ENCODE measurements at regions not wholly inside any gene's neighbourhood (a gene's known extent, or its start where the extent isn't known, plus 50 kb on each side); places are given as distances from the start of the nearest gene placed in this dataset.
"Not testable (repeated sequence)": the region's sequence is repeated elsewhere in the genome, so short reads cannot be mapped to it uniquely, and the experiment has no call there.

DNA sequence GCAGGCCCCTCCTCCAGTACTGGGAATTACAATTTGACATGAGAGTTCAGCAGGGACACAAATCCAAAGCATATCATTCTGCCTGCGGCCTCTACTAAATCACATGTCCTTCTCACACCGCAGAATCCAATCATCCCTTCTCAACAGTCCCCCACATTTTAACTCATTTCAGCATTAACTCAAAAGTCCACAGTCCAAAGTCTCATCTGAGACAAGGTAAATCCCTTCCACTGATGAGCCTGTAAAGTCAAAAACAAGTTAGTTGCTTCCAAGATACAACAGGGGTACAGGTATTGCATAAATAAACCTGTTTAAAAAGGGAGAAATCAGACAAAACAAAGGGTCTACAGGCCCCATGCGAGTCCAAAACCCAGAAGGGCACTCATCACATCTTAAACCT is 64.0 kb downstream of the EBNA1BP2 start:
- DNase-seq, result no peak

DNA sequence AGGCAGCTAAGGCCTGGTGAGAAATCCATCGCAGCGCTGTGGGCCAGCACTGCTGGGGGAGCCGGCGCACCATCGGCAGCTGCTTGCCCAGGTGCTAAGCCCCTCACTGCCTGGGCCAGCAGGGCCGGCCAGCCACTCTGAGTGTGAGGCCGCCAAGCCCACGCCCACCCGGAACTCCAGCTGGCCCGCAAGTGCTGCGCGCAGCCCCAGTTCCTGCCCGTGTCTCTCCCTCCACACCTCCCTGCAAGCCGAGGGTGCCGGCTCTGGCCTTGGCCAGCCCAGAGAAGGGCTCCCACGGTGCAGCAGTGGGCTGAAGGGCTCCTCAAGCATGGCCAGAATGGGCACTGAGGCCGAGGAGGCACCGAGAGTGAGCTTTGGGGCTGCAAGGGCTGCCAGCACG is 64.4 kb downstream of the EBNA1BP2 start:
- no peak for DNase-seq

DNA sequence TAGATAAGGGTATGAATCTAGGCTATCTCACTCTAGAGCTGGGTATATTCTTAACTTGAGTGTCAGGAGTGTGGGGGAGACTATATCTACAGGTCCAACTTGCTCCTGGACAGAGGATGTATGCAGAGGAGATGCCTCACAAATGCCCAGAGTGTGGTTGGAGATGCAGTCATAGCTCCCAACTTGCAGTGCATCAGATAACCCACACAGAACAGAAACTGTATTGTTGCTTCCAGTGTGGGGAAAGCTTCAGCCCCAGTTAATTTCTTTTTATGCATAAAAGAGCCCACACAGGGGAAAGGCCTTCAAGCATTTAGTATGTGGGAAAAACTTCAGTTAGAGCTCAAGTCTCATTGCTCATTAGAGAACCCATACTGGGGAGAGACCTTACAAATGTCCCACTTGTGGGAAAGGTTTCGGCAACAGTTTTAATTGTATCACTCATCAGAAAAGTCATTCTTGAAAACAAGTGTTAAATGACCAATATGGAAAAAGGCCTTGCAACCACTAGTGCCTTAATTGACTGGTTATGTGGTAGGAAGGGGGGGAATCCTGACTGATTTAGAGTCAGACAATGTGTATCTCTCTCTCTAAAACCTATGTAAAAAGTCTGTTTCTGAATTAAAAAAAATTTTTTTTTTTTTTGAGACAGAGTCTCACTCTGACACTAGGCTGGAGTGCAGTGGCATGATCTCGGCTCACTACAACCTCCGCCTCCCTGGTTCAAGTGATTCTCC is 67.9 kb downstream of the EBNA1BP2 start:
- no peak for DNase-seq

DNA sequence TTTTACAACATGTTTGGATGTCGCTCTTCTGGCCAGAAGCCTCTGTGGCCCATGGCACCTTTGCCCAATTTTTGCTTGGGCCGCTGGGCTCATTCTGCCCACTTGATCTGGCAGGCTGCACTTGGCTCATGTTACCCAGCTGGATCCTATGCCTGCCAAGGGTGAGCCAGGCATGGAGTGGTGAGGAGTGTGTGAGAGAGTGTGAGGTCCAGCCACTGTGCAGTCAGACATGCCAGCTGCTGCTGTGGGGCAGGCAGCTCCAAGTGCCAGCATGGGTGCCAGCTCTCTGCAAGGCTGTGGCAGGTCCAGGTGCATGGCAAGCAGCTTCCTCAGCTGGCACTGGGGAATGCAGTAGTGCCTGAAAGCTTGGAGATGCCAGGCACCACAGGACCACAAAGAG is 71.0 kb downstream of the EBNA1BP2 start:
- DNase-seq, result no peak

DNA sequence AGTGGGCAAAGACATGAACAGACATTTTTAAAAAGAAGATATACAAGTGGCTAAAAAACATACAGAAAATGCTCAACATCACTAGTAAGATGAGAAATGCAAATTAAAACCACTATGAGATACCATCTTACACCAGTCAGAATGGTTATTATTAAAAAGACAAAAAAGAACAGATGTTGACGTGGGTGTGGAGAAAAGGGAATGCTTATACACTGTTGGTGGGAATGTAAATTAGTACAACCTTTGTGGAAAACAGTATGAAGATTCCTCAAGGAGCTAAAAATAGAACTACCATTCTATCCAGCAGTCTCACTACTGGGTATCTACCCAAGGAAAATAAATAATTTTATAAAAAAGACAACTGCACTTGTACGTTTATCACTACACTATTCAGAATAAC is 73.9 kb downstream of the EBNA1BP2 start:
- DNase-seq, result no peak

DNA sequence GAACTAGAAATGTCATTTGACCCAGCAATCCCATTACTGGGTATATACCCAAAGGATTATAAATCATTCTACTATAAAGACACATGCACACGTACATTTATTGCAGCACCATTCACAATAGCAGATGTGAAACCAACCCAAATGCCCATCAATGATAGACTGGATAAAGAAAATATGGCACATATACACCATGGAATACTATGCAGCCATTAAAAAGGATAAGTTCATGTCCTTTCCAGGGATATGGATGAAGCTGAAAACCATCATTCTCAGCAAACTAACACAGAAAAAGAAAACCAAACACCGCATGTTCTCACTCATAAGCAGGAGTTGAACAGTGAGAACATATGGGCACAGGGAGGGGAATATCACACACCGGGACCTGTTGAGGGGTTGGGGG is 75.6 kb downstream of the EBNA1BP2 start:
- DNase-seq, result not testable (repeated sequence)

DNA sequence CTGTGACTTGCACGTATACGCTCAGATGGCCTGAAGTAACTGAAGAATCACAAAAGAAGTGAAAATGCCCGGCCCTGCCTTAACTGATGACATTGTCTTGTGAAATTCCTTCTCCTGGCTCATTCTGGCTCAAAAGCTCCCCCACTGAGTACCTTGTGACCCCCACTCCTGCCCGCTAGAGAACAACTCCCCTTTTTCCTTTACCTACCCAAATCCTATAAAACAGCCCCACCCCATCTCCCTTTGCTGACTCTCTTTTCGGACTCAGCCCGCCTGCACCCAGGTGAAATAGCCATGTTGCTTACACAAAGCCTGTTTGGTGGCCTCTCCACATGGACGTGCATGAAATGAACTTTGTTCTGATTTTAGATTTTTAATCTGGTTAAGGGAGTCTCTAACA is 81.3 kb downstream of the EBNA1BP2 start:
- not testable (repeated sequence) for DNase-seq

DNA sequence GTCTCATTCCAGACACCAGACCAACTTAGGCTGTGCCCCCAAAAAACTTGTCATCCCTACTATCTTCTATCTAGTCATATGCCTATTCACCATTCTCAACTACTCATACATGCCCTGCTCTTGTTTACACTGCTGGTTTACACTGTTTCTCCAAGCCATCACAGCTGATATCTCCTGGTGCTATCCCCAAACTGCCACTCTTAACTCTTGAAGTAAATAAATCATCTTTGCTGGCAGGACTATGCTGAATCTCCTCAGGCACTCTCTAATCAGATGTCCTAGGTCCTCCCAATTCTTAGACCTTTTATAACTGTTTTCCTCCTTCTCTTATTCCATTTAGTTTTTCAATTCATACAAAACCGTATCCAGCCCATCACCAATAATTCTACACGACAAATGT is 81.9 kb downstream of the EBNA1BP2 start:
- not testable (repeated sequence) for DNase-seq

DNA sequence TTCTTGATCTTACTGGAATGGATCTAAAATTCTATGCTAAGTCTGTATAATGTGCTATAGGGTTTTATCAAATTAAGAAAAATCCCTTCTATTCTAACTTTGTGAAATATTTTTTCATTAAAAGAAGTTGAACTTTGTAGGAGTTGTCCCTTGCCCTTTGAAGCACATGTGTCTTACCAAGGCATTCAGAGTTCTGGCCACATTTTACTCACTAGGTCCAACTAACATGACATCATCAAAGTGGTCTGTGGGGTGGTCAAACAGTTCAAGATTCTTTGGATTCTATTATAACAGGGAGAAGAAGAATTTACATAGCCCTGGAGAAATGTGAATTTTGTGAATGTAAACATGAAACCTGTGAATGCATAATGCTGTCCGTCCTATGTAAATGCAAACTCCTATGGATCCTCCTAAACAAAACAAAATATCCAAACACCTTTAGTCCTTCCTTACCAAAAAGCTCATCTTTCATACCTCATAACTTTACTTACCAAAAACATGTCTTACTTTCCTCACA is 88.7 kb downstream of the EBNA1BP2 start:
- DNase-seq, result no peak

DNA sequence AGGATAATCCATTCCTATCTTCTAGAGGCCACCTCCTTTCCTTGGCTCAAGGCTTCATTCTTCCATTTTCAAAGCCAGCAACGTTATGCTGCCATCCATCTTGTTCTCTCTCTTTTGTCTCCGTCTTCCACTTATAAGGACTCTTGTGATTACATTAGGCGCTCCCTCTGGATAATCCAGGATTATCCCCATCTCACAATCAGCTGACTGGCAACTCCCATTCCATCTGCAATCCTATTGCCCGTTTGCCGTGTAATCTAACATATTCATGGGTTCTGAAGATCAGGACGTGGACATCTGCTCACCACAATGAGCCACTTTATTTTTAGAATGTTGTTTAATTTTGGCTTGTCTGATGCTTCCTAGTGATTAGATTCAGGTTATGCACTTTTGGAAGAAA is 89.3 kb downstream of the EBNA1BP2 start:
- no peak for DNase-seq

DNA sequence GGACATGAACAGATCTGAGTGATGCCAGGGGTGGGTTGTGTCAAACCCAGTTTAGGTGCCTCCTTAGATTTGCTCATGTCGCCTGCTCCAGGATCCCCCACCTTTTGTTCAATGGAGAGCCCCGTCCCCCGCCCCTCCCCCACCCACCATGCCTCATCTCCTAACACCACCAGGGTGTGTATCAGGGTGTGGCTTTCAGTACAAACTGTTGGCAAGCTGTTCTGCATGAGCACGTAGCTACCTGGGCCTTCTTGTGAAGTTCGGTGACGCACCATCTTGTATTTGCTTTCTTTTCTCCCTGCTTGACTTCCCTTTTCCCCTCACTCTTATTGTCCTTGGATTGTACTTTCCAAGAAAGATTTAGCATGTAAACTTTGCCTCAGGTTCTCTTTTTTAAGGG is 94.8 kb downstream of the EBNA1BP2 start:
- DNase-seq, result no peak

DNA sequence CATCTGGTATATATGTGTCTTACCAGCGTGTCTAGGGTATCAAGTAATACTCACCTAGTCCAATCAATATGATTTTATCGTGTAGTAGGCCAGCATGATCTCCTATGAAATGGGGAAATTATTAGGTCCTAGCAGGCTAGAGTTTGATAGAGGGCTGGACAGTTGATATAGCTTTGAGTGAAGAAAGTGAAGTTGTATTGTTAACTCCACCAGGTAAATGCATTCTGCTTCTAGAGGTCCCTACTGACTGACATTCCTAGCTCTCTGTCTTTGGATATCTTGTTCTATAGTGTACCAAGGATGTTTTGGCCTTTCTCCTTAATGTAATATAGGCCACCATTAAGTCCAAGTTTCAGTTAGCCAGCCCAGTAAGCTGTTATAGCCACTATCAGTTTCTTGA is 97.4 kb downstream of the EBNA1BP2 start:
- no peak for DNase-seq

DNA sequence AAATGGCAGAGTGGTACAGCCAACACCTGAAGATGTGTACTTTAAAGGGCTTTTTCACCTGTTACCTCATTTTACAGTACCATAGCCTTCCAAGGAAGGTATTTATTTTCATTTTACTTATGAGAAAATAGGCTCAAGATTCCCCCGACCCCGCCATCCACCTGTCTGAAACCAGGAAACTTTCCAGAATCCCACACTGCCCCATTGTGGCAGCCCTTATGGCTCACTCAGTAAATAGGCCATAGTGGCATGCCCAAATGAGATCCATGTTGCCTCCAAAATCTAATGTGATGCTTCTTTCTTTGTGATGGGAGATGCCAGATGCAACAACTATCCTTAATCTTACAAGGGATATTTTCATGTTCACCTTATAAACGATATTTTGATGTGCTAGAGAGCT is 97.8 kb downstream of the EBNA1BP2 start:
- DNase-seq, result no peak

DNA sequence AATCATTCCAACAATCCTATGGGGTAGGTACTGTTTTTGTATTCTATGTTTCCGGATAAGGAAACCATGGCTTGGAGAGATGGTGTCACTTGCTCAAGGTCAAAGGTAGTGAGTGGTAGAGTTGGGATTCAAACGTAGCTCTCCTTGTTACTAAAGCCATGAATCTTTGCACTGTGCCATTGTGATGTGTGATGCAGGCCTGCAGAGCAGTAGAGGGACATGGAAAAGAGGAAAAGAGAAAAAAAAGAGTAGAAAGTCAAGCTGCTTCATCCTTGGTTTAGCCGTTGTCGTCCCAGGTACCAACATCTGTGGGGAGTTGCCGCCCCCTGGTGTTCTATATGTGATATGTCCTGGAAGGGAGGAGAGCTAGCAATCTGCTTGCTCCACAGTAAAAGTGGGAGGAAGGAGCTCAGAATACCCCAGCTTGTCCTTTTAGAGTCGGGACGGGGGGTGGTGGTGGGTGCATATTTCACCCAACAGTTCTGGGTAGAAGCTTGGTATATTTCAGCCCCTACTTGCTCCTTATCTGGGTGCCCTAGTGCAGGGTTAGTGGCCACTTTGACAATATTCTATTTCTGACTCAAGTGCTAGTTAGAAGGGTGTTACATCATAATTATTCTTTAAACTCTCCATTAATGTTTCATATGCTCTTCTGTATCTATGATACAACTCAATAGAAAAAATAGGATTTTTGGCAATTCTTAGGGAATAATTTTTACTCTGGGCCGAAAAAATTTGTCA is 98.4 kb downstream of the EBNA1BP2 start:
- DNase-seq, result peak in 1 of 2 experiments; percentile 52

DNA sequence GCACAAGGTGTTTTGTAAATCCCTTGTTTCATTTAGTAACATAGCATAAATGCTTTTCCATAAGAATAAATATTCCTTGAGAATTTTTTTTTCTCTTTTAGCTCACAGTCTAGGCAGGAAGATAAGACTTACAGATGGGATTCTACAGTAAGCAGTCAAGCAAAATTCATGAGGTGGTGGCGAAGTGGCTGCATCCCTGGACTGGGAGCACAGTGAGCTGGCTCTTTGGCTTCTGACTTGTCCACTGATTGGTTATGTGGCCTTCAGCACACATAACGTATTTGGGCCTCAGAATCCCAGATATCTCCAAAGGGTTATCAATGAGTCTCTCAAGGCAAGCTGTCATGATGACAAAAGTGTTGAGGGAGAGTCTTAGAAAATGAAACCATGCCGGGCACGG is 99.8 kb downstream of the EBNA1BP2 start:
- DNase-seq, result no peak

DNA sequence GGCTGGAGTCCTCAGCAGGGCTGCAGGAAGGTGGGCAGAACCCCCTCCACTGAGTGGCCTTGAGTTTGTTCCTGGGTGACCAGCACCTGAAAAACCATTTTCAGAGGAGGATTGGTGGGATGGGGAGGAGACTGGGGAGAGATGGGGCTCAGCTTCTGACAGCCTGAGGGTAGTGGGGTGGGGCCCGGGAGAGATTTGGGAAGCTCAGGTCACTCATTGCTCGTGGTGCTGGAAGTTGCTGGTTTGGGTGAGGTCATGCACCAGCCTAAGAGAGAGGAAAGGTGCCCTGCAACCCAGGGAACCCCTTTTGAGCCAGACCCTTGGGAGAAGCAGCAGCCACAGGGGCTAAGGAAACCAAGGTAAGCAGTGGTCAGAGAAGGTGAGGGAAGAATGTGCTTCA is 100.8 kb downstream of the EBNA1BP2 start:
- DNase-seq, result no peak

DNA sequence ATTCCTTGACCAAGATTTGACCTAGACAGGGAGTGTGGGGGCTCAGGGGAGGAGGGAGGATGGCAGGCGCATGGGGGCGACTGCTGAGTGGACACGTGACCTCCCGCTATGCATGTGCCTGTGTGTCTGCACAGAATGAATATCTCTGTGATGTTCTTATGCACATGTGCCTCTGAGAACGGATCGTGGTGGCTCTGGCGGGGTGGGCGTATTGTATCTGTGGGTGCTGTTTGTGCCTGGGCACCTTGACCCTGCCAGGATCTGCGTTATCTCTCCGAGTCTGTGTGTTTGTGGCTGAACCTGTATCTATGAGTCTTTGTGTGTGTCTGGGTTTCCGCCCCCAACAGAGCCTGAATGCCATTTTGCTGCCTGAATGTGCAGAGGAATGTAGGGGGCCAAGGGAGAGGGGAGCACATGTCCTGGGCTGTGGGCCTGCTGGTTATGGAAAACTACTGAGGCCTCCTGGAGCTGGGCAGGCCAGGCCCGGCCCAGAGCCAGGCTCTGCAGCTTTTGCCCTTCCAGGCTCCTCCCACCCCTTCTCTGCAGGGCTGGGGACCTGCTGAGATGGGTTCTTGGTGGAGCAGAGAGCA is 102.5 kb downstream of the EBNA1BP2 start:
- no peak for DNase-seq

DNA sequence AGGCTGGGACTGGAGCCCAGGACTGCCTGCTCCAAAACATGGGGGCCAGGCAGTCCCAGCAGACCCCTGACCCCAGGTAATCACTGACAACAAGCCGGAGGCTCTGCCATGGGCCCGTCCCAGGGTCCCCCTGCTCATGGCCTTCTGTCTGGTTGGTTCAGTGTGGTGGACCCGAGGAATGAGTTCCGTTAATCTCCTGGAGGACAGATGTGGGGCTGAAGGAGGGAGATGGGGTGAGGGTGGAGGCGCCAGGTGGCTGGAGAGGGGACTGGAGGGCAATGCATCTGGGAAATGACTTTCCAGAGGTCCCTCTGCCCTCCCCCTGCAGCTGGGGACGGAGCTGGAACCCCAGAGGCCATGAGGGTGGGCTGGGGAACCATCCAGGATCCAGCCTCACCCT is 103.2 kb downstream of the EBNA1BP2 start:
- DNase-seq, result no peak

DNA sequence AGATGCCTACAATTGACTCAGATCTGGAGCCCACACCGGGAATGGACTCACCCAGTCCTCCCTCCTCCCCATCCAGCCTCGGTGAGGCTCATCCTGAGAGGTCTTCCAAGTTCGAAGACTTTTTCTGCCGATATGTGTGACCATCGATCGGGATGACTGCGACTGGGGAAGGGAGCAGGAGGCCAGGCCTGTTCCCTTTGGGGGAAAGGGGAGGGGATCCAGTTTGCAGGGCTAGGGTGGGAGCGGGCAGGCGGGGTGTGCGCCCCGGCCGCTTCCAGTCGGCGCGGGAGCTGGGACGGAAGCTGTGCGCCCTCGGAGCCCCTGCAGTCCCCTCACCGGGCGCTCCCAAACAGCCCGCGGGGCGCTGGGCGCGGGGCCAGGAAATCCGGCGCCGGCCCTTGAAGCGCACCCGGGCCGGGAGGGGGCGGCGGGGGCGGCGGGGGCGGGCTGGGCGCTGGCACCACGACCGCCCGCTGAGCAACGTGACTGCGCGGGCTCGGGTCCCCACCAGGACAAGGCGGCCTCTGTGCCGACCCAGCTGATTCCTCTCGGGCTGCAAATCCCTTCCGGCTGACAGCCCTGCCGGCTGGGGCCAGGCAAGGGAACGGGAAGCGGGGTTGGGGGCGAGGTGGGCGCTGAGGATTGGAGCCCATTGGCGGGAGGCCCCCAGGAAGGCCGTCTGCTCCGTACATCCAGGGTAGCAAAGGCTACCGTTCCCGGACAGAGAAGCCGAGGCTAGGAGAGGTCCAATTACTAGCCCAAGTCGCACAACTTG is 103.9 kb downstream of the EBNA1BP2 start:
- DNase-seq, result no peak

DNA sequence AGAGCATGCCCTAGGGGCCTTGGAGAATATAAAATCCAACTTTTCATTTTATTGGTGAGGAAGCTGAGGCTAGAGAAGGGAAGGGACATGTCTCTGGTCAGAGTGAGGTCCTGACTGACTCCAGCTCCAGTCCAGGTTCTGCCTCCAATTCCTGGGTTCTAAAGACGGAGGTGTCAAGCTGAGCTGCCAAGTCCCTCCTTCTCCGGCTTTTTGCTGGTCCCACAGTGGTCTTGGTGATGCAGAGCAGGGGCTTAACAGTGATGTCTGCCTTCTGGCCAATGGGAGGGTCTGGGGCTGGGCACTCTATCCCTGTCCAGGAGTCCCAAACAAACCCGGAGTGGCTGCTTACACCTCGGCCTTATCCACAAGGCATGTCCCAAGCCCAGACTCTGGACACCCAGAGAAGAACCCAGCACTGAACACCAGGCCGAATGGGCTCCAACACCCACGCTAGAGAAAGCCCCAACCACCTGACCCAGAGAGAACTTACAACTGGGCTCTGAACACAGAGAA is 104.8 kb downstream of the EBNA1BP2 start:
- DNase-seq, result no peak

DNA sequence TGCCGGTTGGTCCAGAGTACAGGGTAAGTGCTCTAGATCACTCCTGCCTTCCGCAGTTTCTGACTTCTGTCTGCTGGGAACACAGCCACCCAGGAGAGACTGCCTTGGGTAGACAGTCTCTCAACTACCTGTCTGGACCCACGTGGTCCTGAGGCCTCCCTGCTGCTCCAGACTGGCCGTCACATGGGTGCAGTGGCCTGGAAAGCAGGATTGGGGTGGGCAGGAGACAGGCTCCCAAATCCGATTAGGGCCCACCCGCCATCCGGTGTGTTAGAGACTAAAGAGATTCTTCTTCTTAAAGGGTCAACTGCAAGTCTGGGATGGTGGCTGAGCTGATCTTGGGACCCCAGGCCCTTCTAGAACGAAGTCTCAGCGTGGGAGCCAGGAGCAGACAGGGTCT is 105.5 kb downstream of the EBNA1BP2 start:
- DNase-seq, result no peak

DNA sequence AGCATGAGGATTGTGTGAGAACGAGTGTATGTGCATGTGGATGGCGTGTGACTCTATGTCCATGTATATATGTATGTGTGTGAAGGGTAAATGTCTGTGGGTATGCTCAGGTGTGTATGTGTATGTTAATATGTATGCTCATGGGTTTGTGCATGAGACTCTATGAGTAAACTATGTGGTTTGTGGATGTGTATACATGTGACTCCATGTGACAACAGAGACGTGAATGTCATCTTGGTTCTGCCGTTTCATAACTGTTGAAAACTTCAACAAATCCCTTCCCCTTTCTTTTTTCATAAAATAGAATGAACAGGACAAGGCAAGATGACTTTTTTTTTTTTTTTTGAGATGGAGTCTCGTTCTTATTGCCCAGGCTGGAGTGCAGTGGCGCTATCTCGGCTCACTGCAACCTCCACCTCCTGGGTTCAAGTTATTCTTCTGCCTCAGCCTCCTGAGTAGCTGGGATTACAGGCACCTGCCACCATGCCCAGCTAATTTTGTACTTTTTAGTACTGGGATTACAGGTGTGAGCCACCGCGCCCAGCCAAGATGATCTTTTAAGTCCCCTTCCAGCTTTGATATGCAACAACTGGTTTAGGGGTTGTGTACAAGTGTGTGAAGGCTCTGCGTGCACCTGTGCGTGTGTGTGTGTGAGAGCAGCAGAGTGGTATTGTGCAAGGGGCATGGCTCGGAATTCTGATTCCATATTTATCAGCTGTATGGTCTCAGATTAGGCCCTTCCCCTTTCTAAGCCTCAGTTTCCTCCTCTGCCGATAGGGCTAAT is 106.3 kb downstream of the EBNA1BP2 start:
- DNase-seq, result no peak
